CD4-positive, alpha-beta T cell (primary cell): ENCODE measurements at regions not wholly inside any gene's neighbourhood (a gene's known extent, or its start where the extent isn't known, plus 50 kb on each side); places are given as distances from the start of the nearest gene placed in this dataset.
"Not testable (repeated sequence)": the region's sequence is repeated elsewhere in the genome, so short reads cannot be mapped to it uniquely, and the experiment has no call there.

ENCODE experiments used
- ATAC-seq: fragments of 200-7000 bp; cut with Tn5 transposase; one replicate; pipeline ENCODE4 v1.10.0; 2022; ENCODE audit warnings: mild to moderate bottlenecking; ENCODE audit not compliant: poor library complexity
- CTCF ChIA-PET: fragments of 350-600 bp; sonication (Branson Sonifier 250); formaldehyde crosslinking; loops from one replicate; lab custom pipeline; 2021; ENCODE audit warnings: antibody characterized with exemption, inconsistent platforms; lab: Charles Lee
- POLR2A ChIA-PET: fragments of 350-600 bp; sonication (Branson Sonifier 250); formaldehyde crosslinking; loops from one replicate; lab custom pipeline; 2021; ENCODE audit warnings: antibody characterized with exemption, inconsistent platforms; lab: Charles Lee
- DNase-seq, 14 experiments: peaks; one replicate each; pipeline ENCODE4 v3.0.0-alpha.2; 2013 to 2020; ENCODE audit warnings: mixed read lengths in 2 of 14
- H3K27ac ChIP-seq, 2 donors: one replicate each; pipeline versions ENCODE4 v1.5.1 to v1.7.0; 2013; ENCODE audit warnings: low read length in 2 of 2, low read depth in 1 of 2, mild to moderate bottlenecking in 1 of 2
- H3K27me3 ChIP-seq, 2 experiments: 1 replicate in 1 of 2; 2 replicates in 1 of 2; pipeline versions ENCODE4 v1.6.1 to v1.7.0; 2013; ENCODE audit warnings: low read length in 2 of 2, control low read depth in 1 of 2, mild to moderate bottlenecking in 1 of 2, moderate library complexity in 1 of 2; ENCODE audit not compliant: insufficient read depth in 2 of 2, control insufficient read depth in 1 of 2
- H3K36me3 ChIP-seq: one replicate; pipeline ENCODE4 v1.6.1; 2013; ENCODE audit warnings: low read length, control low read depth; ENCODE audit not compliant: insufficient read depth
- H3K4me1 ChIP-seq: one replicate; pipeline ENCODE4 v1.6.1; 2013; ENCODE audit warnings: low read length, control low read depth; ENCODE audit not compliant: insufficient read depth
- H3K4me3 ChIP-seq: one replicate; pipeline ENCODE4 v1.5.1; 2013; ENCODE audit warnings: mild to moderate bottlenecking, low read length, moderate library complexity
- H3K9me3 ChIP-seq, 2 experiments: 1 replicate in 1 of 2; 2 replicates in 1 of 2; pipeline versions ENCODE4 v1.6.1 to v1.7.0; 2013; ENCODE audit warnings: low read length in 2 of 2, mild to moderate bottlenecking in 2 of 2, control low read depth in 1 of 2, moderate library complexity in 1 of 2; ENCODE audit not compliant: control insufficient read depth in 1 of 2, insufficient read depth in 1 of 2
- H3K27ac Mint-ChIP-seq: one replicate; pipeline ENCODE4 v1.8.0; 2020; ENCODE audit warnings: mixed read lengths
- H3K27me3 Mint-ChIP-seq: one replicate; pipeline ENCODE4 v1.8.0; 2021; ENCODE audit warnings: mixed read lengths
- H3K36me3 Mint-ChIP-seq: one replicate; pipeline ENCODE4 v1.8.0; 2021; ENCODE audit warnings: low read depth, mixed read lengths
- H3K4me1 Mint-ChIP-seq: one replicate; pipeline ENCODE4 v1.8.0; 2021; ENCODE audit warnings: low read depth, mixed read lengths
- H3K4me3 Mint-ChIP-seq: one replicate; pipeline ENCODE4 v1.8.0; 2020; ENCODE audit warnings: mild to moderate bottlenecking, mixed read lengths
- H3K9me3 Mint-ChIP-seq: one replicate; pipeline ENCODE4 v1.8.0; 2020; ENCODE audit warnings: mixed read lengths
- CTCF ChIP-seq: fragments of 200-600 bp; IDR thresholded peaks from one replicate; pipeline ENCODE4 v1.8.0; 2022; ENCODE audit warnings: antibody characterized with exemption, mild to moderate bottlenecking
- intact Hi-C, 2 experiments: fragments of 100-400 bp; cut with DNase I in 1 of 2; cut with micrococcal nuclease in 1 of 2; formaldehyde crosslinking; loops; one replicate each; pipeline versions ENCODE4 v1.15.1 to v1.9.0; 2023 to 2025; cut with DNase I, micrococcal nuclease

- Histone ChIP-seq H3K4me3 (no peak overlapping the region), H3K27ac (no peak overlapping the region), H3K4me1 (no peaks in the 10 kb centered on the region), H3K27me3 (no peaks in the 10 kb centered on the region), H3K36me3 (no peaks in the 10 kb centered on the region), H3K9me3 (peaks cover 0 to 21% of the 10 kb centered on the region in 2 experiments)
- TF ChIP-seq CTCF = no peak
- Mint-ChIP-seq H3K27me3 (peaks cover 4% of the 10 kb centered on the region), H3K27ac (no peak overlapping the region), H3K4me3 (no peak overlapping the region), H3K36me3 (no peaks in the 10 kb centered on the region), H3K9me3 (no peaks in the 10 kb centered on the region), H3K4me1 (no peaks in the 10 kb centered on the region)
- ChIA-PET CTCF (no interaction called here), POLR2A (no interaction called here)
- DNase-seq (peak in 2 of 14 experiments; percentile 14 to 37), ATAC-seq (no peak)
- intact Hi-C loops = no loop called here
Observed at GRCh38 chr15:21260966-21261395, 179.3 kb downstream of the POTEB3 start.

- H3K27ac ChIP-seq, H3K36me3 ChIP-seq, H3K4me3 ChIP-seq, H3K27me3 ChIP-seq, intact Hi-C loops, H3K27ac Mint-ChIP-seq, ATAC-seq, H3K36me3 Mint-ChIP-seq, H3K27me3 Mint-ChIP-seq, H3K4me3 Mint-ChIP-seq, POLR2A ChIA-PET, DNase-seq, H3K4me1 Mint-ChIP-seq, CTCF ChIA-PET, H3K9me3 Mint-ChIP-seq, H3K4me1 ChIP-seq: not testable (repeated sequence)
- H3K9me3 ChIP-seq = peaks cover 0 to 21% of the 10 kb centered on the region in 2 experiments
Observed at GRCh38 chr15:21258635-21259034, 181.7 kb downstream of the POTEB3 start.

- H3K36me3 ChIP-seq, H3K27ac ChIP-seq, CTCF ChIA-PET, intact Hi-C loops, H3K36me3 Mint-ChIP-seq, H3K4me3 ChIP-seq, H3K9me3 Mint-ChIP-seq, H3K27me3 ChIP-seq, H3K4me3 Mint-ChIP-seq, H3K27me3 Mint-ChIP-seq, DNase-seq, H3K9me3 ChIP-seq, H3K4me1 Mint-ChIP-seq, ATAC-seq, POLR2A ChIA-PET, H3K4me1 ChIP-seq, H3K27ac Mint-ChIP-seq: not testable (repeated sequence)
Observed at GRCh38 chr15:21249508-21250019, 190.7 kb downstream of the POTEB3 start.
